Ammon's horn (tissue), 1 donor: ENCODE measurements at regions not wholly inside any gene's neighbourhood (a gene's known extent, or its start where the extent isn't known, plus 50 kb on each side); places are given as distances from the start of the nearest gene placed in this dataset.

ENCODE experiments used
- DNase-seq: peaks from one replicate; pipeline ENCODE4 v3.0.0-alpha.2; 2016; ENCODE audit warnings: low spot score

DNA sequence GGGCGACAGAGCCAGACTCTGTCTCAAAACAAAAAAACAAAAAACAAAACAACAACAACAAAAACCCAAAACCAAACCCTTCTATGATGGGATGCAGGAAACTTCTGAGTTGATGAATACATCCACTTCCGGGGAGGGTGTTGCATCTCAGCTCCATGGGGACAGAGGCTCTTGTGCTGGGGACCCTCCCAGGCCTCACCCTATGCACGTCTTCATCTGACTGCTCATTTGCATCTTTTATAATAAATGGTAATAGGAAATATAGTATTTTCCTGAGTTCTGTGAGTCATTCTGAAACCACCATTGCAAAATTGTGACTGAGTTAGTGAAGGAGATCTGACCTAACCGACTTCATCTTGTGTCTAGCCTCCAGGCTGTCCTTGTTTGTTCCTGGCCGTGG is 109.5 kb upstream of the SLC28A3 start:
- no peak for DNase-seq

- DNase-seq, result no peak
These were observed 116.0 kb upstream of the SLC28A3 start for GRCh38 chr9:84456527-84456926.

DNA sequence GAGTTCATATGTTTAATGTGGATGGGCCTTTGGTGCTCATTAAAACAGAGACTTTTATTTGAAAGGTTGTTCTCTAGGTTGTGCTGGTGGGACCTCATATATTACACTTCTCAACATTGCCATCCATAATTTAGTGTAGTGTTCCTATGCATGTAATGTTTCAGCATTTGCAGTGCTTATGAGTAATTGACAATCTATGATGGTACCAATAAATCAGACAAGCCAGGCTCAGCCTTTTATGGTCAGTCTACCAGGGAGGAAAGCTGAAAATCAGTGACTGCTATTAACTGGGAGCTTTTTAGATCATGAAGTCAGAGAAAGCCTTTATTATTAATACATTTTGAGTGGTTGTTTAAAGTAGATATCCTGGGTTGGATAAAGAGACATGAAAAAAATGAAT is 120.1 kb upstream of the SLC28A3 start:
- DNase-seq, result no peak

DNA sequence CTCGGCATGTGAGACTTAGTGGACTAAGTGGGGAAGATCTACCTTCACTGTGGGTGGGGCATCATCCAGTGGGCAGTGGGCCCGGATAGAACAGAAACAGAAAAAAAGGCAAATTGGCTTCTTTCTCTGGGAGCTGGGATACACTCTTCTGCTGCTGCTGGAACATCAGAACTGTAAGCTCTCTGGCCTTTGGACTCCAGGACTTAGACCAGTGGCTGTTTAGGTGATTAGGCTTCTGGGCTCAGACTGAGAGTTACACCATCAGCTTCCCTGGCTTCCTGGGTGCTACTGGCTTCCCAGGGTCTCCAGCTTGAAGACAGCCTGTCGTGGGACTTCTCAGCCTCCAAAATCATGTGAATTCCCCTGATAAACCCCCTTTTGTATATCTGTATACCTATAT is 122.7 kb upstream of the SLC28A3 start:
- no peak for DNase-seq

DNA sequence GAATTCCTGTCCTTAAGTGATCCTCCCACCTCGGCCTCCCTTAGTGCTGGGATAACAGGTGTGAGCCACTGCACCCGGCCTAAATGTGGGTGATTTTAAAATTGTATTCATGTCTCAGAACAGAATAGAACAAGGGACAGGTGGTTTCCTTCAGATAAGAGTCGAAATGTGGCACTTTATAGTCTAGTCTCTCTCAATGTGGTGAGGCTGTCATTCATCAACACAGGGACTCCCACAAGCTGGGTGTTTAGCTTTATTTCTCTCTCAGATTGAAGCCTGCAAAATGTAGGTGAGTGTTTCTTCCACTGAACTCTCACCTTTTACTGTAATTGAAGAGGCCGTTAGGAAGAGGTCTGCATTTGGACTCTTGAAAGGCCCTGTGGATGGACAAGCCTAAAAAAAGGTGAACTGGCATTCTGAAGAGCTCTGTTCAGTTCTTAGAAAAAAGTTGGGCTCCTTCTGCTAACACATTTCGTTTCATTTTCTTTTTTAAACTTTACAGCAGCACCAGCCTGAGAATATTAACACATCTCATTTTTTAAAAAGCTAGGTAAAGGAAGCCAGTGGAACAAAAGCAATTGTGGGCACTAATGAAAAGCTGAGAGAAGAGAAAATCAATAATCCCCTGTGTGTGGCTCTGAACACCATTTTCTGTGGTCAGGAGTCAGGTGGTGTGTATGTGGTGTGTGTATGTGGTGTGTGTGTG is 126.2 kb upstream of the SLC28A3 start:
- no peak for DNase-seq

DNA sequence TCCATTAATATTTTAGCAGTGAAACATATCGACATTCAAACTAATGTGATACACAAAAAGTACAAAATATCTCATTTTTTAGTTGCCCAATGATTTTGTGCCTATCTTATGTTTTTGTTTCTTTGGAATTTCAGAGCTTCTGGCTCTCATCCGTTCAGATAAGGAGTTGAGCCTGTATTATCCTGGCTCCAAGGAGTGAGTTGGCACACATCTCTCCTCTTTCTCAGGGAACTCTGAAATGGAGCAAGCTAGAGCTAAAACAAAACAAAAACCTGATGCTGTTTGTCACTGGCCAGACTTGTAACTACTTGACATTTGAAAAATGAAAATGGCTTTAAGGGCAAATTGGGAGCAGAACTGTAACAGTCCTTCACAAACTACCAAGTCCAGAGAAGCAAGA is 131.3 kb upstream of the SLC28A3 start:
- DNase-seq, result no peak

DNA sequence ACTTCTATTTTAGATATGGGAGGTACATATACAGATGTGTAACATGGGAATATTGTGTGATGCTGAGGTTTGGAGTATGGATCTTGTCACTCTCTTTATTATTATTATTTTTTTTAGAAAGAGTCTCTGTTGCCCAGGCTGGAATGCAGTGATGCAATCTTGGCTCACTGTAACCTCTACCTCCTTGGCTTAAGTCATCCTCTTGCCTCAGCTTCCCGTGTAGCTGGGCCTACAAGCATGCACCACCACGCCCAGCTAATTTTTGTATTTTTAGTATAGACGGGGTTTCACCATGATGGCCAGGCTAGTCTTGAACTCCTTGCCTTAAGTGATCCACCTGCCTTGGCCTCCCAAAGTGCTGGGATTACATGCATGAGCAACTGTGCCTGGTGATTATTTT is 138.4 kb upstream of the SLC28A3 start:
- no peak for DNase-seq

DNA sequence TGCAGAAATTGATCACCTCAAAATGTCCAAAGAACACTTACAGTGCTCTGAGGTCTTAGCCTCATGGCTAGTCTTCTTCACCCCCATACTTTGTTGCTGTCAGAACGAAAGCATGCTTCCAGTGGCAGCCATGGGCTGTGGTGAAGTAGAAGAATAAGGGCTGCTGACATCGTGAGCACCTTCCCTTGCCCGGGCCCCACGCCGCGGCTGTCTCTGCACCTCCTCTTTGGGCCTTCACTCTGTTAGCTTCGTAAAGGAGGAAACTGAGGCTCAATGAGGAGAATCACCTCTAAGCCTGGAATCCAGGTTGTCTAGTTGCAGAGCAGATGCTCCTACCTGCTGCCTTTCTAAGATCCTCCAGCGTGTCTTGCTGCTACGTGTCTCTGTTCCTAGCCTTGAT is 139.5 kb upstream of the SLC28A3 start:
- no peak for DNase-seq

GRCh38 chr9:84481231-84481630 is 140.7 kb upstream of the SLC28A3 start:
- DNase-seq, result no peak

- peak; percentile 8 for DNase-seq
These were observed 141.2 kb upstream of the SLC28A3 start for GRCh38 chr9:84481636-84482218.

DNA sequence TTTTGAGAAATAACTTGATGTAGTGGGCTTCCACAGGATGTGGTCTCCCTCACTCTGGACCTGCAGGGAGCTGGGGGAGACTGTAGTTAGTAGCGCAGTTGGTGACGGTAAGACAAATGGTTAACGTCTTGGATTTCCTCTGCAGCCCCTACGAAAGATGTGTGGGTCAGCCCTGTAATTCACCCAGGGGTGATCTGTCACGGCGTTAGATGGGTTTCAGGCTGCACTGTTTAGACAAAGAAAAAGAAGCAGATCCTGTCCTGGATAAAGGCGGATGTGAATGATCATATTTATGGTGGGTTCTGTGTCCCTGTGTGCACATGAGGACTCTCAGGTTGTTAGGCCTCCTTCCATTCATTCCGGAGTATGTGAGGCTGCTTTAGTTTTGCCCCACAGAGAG is 142.0 kb upstream of the SLC28A3 start:
- DNase-seq, result no peak

DNA sequence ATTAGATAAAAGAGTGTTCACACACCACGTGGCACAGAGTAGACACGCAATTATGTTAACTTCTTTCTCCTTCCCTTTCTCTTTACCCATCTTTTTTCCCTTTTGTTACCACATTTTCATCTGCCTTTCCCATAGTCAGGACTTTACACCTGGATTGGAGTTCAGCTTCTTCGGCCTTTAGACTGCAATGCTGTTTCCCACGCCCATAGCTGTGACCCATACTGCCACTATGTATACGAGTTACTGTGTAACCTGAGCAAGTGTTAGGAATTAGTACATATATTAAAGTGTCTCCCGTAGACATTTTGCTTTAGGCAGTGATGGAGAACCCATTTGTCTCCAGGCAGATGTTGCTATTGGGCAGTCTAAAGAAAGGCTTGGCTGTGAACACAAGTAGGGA is 143.6 kb upstream of the SLC28A3 start:
- no peak for DNase-seq

DNA sequence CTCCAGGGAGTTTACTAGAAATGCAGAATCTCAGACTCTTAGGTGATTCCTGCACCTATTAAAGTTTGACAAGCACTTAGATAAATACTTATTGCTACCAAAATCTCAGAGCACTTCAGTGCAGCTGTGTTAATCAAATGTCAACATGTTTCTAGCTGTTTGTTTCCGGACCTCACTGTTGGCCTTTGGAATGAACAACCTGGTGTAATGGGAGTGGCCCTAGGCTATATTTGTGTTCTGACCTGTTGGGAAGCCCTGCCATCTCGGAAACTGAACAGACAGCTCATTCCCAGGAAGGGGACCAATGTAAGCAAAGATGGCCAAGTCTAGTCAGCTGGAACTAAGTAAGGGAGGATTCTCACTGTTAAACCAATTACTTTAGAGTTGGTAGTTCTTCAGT is 145.0 kb upstream of the SLC28A3 start:
- no peak for DNase-seq

- no peak for DNase-seq
These were observed 146.1 kb upstream of the SLC28A3 start for GRCh38 chr9:84486663-84487062.

- no peak for DNase-seq
These were observed 149.8 kb upstream of the SLC28A3 start for GRCh38 chr9:84490206-84490841.

DNA sequence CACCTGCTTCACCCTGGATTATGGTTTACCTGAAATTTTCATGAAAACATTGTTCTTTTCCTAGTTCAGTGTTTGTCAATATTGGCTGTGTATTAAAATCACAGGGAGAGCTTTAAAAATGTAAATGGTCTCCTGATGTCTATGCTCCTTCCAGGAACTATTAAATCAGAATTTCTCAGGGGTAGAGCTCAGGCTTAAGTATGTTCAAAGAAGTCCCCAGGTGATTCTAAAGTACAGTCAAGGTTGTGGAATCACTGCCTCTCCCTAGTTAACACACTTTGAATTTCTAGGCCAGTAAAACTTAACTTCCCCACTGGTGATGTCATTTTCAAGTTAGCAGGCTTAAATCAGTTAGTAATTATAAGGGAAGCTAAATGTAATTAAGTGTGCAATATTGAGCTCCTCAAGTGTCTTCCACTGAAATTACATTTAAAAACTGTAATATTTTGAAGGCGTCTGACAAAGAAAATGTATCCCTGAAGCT is 150.3 kb upstream of the SLC28A3 start:
- DNase-seq, result no peak

GRCh38 chr9:84492366-84493159 is 152.0 kb upstream of the SLC28A3 start:
- no peak for DNase-seq

DNA sequence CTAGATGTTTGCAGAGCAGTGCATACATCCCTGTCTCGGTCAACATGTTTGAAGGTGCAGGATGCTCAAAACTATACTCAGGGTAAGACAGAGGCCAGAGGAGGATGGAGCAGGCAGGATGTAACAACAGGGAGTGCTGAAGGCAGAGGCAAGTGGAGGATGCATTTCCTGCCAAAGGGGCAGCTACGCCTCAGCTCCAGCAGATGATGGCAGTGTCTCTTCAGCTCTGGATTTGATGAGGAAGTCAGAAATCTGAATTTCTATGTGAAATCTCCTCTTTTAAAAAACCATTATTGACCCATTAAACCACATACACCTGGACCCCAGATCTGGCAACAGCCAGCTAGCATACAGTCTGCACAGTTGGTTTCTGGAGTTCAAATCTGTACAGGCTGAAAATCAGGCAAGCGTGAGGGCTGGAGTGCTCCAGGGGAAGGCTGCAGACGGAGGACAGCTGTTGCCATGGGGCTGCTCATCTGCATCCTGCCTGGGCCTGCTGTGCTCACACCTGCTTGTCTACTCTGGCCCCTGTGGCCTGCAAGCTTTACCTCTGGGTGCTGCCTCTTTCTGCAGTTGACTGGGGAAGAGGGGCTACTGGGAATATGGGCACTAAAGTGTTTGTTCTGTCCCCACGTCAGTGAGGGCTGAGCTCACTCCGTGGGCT is 152.9 kb upstream of the SLC28A3 start:
- no peak for DNase-seq

DNA sequence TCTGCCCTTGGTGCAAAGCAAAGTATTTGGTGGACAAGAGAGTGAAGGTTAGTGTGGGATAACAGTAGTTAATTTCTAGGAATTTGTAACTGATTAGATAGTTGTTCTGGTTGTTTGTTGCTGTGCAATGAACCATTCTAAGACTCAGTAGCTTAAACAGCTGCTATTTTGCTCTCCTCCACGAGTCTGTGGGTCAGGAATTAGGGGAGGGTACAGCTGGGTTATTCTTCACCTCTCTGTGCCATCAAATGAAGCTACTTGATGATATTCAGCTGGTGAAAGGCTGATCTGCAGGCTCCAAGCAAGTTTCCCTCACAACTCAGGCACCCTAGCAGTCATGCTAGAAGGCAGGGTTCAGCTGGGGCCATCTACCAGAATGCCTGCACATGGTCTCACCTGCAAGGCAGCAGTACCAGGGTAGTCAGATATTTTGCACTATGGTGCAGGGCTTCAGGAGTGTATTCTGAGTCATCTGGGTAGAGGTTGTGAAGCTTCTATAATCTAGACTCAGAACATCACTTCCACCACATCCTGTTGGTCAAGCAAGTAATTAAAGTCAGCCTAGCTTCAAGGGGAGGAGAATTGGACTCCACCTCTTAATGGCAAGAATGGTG is 159.5 kb upstream of the SLC28A3 start:
- DNase-seq, result no peak

DNA sequence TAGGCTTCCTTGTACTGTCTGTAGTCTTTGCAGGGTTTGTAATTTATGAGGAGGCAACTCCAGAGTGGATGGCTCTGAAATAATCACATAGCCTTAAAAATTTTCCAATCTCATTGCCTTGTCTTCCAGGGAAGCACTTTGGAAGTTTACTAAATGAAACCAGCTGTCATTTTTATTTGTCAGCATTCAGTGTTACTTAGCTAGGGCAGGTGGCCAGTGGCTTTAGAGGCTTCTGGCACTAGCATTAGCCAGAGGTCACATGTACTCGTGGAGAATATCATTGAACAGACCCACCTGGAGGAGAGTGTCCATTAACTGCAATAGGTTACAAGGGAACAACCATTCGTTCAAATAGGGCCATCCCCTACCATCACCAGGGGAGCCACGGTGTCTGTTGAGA is 160.3 kb upstream of the SLC28A3 start:
- DNase-seq, result no peak

DNA sequence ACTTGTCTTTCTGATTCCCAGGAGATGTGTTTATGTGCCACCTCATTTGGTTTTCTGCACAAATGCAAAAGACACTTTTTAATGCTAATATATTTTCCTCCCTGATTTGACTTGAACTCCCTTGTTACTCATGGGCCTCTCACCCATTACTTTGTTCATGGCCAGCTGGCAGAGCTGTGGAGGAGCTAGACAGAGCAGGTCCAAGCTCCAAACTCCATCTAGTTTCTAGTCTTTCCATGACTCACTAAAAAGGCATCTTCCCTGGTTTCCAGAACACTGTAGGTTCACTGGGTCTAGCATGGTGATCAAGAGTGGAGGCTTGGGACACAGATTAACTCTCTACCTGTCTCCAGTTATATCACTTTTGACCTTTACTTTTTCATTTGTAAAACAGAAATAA is 161.0 kb upstream of the SLC28A3 start:
- DNase-seq, result no peak

- no peak for DNase-seq
These were observed 161.5 kb upstream of the SLC28A3 start for GRCh38 chr9:84502066-84502465.
